DND-41 (cell line): ENCODE measurements at regions not wholly inside any gene's neighbourhood (a gene's known extent, or its start where the extent isn't known, plus 50 kb on each side); places are given as distances from the start of the nearest gene placed in this dataset.

Source experiments
- EZH2 ChIP-seq: IDR thresholded peaks from 3 replicates; pipeline ENCODE4 v1.6.1; 2012; ENCODE audit warnings: borderline replicate concordance, low read depth, mild to moderate bottlenecking, moderate library complexity, low read length, inconsistent platforms; ENCODE audit not compliant: severe bottlenecking
- TF ChIP-seq, protein P1 (sequence below): IDR thresholded peaks from 2 replicates; pipeline ENCODE4 v1.5.1; 2012; ENCODE audit warnings: borderline replicate concordance, low read length, moderate library complexity, mild to moderate bottlenecking; ENCODE audit not compliant: poor library complexity, severe bottlenecking; ENCODE audit errors: extremely low read depth

DNA sequence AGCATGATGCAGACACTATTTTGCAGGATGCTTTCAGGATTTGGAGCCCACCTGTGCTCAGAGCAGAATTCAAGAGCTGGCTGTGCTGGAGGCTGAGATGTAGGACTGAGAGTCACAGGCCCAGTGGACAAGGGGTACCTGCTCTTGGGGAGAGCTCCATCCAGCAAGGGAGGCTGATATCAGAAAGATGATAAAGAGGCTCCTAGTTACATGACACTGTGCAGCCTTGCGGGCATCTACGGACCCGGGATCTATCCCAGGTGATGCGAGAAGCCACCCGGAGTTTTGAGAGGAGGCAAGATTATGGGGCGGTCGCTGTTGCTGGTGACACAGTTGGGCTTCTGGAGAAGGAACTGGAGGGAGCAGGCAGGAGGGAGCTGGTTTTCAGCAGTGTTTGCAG, 579.0 kb downstream of the TBC1D22A start:
- TF ChIP-seq, protein P1, sequence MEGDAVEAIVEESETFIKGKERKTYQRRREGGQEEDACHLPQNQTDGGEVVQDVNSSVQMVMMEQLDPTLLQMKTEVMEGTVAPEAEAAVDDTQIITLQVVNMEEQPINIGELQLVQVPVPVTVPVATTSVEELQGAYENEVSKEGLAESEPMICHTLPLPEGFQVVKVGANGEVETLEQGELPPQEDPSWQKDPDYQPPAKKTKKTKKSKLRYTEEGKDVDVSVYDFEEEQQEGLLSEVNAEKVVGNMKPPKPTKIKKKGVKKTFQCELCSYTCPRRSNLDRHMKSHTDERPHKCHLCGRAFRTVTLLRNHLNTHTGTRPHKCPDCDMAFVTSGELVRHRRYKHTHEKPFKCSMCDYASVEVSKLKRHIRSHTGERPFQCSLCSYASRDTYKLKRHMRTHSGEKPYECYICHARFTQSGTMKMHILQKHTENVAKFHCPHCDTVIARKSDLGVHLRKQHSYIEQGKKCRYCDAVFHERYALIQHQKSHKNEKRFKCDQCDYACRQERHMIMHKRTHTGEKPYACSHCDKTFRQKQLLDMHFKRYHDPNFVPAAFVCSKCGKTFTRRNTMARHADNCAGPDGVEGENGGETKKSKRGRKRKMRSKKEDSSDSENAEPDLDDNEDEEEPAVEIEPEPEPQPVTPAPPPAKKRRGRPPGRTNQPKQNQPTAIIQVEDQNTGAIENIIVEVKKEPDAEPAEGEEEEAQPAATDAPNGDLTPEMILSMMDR, result no peak
- TF ChIP-seq EZH2, result no peak
